Cardiac muscle cell (in vitro differentiated cells and primary cell): ENCODE measurements at regions not wholly inside any gene's neighbourhood (a gene's known extent, or its start where the extent isn't known, plus 50 kb on each side); places are given as distances from the start of the nearest gene placed in this dataset.

ENCODE experiments used
- DNase-seq, 2 donors: peaks; one replicate each; pipeline versions ENCODE4 v3.0.0 to v3.0.0-alpha.2; 2010 to 2017; ENCODE audit warnings: low read depth in 1 of 2, low spot score in 1 of 2
- H3K27ac ChIP-seq: fragments of 200-600 bp; sonication (generic); 2 replicates; pipeline ENCODE4 v1.5.1; 2016
- H3K27me3 ChIP-seq: fragments of 200-600 bp; sonication (generic); 2 replicates; pipeline ENCODE4 v1.6.0; 2016; ENCODE audit warnings: control low read depth
- H3K36me3 ChIP-seq: fragments of 200-600 bp; sonication (generic); 2 replicates; pipeline ENCODE4 v1.5.1; 2016; ENCODE audit warnings: control low read depth
- H3K4me1 ChIP-seq: fragments of 200-600 bp; sonication (generic); 2 replicates; pipeline ENCODE4 v1.8.1; 2017; ENCODE audit warnings: low read depth, mild to moderate bottlenecking, mixed run types
- H3K4me3 ChIP-seq: fragments of 200-600 bp; sonication (generic); 2 replicates; pipeline ENCODE4 v1.5.1; 2016; ENCODE audit warnings: mild to moderate bottlenecking
- H3K9me3 ChIP-seq: fragments of 200-600 bp; sonication (generic); 2 replicates; pipeline ENCODE4 v1.5.1; 2017; ENCODE audit warnings: low read depth, mild to moderate bottlenecking, control low read depth
- TF ChIP-seq, protein P1 (sequence below): IDR thresholded peaks from 2 replicates; pipeline ENCODE4 v1.5.1; 2012; ENCODE audit warnings: low read depth, mild to moderate bottlenecking, low read length

DNA sequence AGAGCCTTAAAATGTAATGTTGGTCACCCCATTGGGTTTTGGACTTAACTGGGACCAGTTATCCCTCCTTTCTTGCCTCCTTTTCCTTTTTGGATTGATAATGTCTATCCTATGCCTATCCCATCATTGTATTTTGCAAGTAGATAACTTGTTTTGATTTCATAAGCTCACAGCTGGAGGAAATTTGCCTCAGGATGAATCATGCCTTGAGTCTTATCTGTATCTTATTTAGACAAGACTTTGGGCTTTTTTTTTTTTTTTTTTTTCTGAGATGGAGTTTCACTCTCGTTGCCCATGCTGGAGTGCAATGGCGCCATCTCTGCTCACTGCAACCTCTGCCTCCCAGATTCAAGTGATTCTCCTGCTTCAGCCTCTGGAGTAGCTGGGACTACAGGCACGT is 443.3 kb downstream of the DNAH5 start:
- Histone ChIP-seq H3K4me3 (no peak overlapping the region), H3K36me3 (no peaks in the 10 kb centered on the region), H3K27me3 (no peaks in the 10 kb centered on the region), H3K27ac (no peak overlapping the region), H3K9me3 (no peaks in the 10 kb centered on the region), H3K4me1 (no peaks in the 10 kb centered on the region)
- TF ChIP-seq, protein P1, sequence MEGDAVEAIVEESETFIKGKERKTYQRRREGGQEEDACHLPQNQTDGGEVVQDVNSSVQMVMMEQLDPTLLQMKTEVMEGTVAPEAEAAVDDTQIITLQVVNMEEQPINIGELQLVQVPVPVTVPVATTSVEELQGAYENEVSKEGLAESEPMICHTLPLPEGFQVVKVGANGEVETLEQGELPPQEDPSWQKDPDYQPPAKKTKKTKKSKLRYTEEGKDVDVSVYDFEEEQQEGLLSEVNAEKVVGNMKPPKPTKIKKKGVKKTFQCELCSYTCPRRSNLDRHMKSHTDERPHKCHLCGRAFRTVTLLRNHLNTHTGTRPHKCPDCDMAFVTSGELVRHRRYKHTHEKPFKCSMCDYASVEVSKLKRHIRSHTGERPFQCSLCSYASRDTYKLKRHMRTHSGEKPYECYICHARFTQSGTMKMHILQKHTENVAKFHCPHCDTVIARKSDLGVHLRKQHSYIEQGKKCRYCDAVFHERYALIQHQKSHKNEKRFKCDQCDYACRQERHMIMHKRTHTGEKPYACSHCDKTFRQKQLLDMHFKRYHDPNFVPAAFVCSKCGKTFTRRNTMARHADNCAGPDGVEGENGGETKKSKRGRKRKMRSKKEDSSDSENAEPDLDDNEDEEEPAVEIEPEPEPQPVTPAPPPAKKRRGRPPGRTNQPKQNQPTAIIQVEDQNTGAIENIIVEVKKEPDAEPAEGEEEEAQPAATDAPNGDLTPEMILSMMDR, result no peak
- no peak for DNase-seq

DNA sequence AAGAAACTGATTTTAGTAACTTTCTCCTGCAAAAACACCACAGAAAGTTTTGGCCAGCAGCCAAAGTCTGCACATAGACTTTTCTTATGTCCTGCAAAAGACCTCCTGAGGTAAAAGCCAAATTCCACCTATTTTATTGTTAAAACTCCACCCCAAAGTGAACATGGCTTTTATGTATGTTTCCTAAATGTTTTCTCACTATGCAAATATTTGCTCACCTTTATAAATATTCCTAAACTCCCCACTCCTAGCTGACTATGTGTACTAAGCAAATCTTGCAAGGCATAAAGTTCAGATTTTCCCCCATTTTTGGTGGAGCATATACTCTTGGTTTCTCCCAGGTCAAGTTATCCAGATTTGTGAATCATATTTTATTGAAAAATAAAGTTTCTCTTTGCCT is 446.2 kb downstream of the DNAH5 start:
- no peak overlapping the region for H3K27ac ChIP-seq
- TF ChIP-seq, protein P1, result no peak
- no peak for DNase-seq
- no peaks in the 10 kb centered on the region for H3K36me3 ChIP-seq
- H3K4me3 ChIP-seq, result no peak overlapping the region
- no peaks in the 10 kb centered on the region for H3K4me1 ChIP-seq
- H3K9me3 ChIP-seq, result no peaks in the 10 kb centered on the region
- no peaks in the 10 kb centered on the region for H3K27me3 ChIP-seq

DNA sequence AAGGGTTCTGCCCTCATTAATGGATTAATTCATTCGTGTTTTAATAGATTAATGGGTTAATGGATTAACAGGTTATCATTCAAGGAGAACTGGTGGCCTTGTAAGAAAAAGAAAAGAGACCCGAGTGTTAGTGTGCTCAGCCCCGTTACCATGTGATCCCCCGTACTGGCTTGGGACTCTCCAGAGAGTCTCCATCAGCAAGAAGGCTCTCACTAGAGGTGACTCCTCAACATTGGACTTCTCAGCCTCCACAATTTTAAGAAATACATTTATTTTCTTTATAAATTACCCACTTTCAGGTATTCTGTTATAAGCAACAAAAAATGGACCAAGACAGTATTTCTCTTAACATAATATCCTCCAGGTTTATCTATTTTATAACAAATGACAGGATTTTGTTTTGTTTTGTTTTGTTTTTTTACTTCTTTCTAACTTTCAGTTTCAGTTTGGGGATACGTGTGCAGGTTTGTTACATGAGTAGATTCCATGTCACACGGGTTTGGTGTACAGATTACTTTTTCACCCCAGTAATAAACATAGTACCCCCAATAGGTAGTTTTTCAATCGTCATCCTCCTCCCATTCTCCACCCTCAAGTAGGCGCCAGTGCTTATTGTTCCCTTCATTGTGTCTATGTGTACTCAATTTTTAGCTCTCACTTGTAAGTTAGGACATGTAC is 456.1 kb downstream of the DNAH5 start:
- H3K4me3 ChIP-seq, result no peak overlapping the region
- no peaks in the 10 kb centered on the region for H3K9me3 ChIP-seq
- no peak for DNase-seq
- TF ChIP-seq, protein P1, result no peak
- no peaks in the 10 kb centered on the region for H3K27me3 ChIP-seq
- no peak overlapping the region for H3K27ac ChIP-seq
- H3K36me3 ChIP-seq, result no peaks in the 10 kb centered on the region
- H3K4me1 ChIP-seq, result no peaks in the 10 kb centered on the region

DNA sequence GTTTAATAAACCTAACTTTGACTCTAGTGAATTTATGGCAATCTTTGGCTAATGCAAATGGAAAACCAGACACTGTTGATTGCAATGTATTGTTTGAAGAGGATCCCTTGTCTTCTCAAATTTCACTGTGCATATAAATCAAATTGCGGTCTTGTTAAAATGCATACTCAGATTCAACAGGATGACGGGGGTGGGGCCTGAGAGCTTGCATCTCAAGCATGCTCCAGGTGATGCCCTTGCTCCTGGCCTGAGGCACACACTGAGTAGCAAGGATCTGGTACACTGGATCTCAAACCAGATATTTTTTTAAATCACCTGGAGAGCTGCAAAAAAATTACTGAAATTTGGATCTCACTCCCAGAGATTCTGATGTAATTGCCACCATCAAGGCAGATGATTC is 463.7 kb downstream of the DNAH5 start:
- Histone ChIP-seq H3K4me1 (no peaks in the 10 kb centered on the region), H3K36me3 (no peaks in the 10 kb centered on the region), H3K4me3 (no peak overlapping the region), H3K27ac (no peak overlapping the region), H3K9me3 (no peaks in the 10 kb centered on the region), H3K27me3 (no peaks in the 10 kb centered on the region)
- TF ChIP-seq, protein P1, result no peak
- no peak for DNase-seq

DNA sequence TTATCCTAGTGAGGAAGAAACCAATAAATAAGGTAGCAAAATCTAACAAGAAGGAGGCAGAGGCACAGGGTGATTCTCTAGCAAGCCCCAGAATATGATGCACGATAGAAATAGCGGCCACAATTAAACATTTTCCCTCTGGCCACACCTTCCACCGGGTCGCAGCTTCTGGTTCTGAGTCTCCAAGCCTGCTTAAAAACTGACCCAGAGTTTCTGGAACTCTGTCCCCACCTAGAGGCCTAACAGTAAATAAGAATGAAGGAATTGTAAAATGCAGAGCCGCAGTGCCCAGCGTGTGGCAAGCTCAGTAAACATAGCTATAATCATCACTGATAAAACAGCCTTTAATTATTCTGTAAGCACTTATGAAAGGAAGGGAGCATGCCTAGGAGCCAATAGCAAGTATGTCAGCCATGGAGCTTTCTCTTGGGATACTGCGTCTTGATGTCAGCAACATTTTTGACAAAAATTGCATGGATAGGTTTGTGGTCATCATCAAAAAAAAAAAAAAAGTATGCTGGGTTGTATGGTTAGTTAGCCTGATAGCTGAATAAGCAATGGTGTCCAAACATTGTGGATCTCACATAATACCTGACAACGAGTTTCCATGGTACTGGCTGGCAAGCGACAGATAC is 465.5 kb downstream of the DNAH5 start:
- H3K9me3 ChIP-seq, result no peaks in the 10 kb centered on the region
- TF ChIP-seq, protein P1, result no peak
- no peaks in the 10 kb centered on the region for H3K36me3 ChIP-seq
- DNase-seq, result peak; percentile 1 to 74
- H3K27ac ChIP-seq, result no peak overlapping the region
- H3K27me3 ChIP-seq, result no peaks in the 10 kb centered on the region
- H3K4me3 ChIP-seq, result no peak overlapping the region
- no peaks in the 10 kb centered on the region for H3K4me1 ChIP-seq
